WI38 (cell line): ENCODE measurements at regions not wholly inside any gene's neighbourhood (a gene's known extent, or its start where the extent isn't known, plus 50 kb on each side); places are given as distances from the start of the nearest gene placed in this dataset.
"Not testable (repeated sequence)": the region's sequence is repeated elsewhere in the genome, so short reads cannot be mapped to it uniquely, and the experiment has no call there.

ENCODE experiments used
- H3K4me3 ChIP-seq: 2 replicates; pipeline ENCODE4 v1.5.1; 2011; ENCODE audit warnings: low read depth, mild to moderate bottlenecking, control low read depth, low read length
- CTCF ChIP-seq: IDR thresholded peaks from 2 replicates; pipeline ENCODE4 v1.5.1; 2012; ENCODE audit warnings: low read depth, mild to moderate bottlenecking, control low read depth, low read length

GRCh38 chr16:64276646-64277045, 845.2 kb downstream of the CDH11 start:
- TF ChIP-seq CTCF, result no peak
- H3K4me3 ChIP-seq, result no peak overlapping the region

- H3K4me3 ChIP-seq, result no peak overlapping the region
- TF ChIP-seq CTCF, result no peak
These were observed 849.8 kb downstream of the CDH11 start for GRCh38 chr16:64272028-64272427.

GRCh38 chr16:64269756-64270155, 852.1 kb downstream of the CDH11 start:
- H3K4me3 ChIP-seq, result no peak overlapping the region
- no peak for TF ChIP-seq CTCF

- TF ChIP-seq CTCF, result no peak
- no peak overlapping the region for H3K4me3 ChIP-seq
These were observed 856.1 kb downstream of the CDH11 start for GRCh38 chr16:64265756-64266155.

GRCh38 chr16:64260631-64261401, 861.0 kb downstream of the CDH11 start:
- not testable (repeated sequence) for H3K4me3 ChIP-seq

GRCh38 chr16:64254443-64255367, 867.2 kb downstream of the CDH11 start:
- H3K4me3 ChIP-seq, result no peak overlapping the region
- TF ChIP-seq CTCF, result no peak

- H3K4me3 ChIP-seq, result no peak overlapping the region
- no peak for TF ChIP-seq CTCF
These were observed 868.3 kb downstream of the CDH11 start for GRCh38 chr16:64253525-64253924.
